Jurkat, Clone E6-1 (cell line): ENCODE measurements at regions not wholly inside any gene's neighbourhood (a gene's known extent, or its start where the extent isn't known, plus 50 kb on each side); places are given as distances from the start of the nearest gene placed in this dataset.
A peak's percentile ranks its signal among the peaks of the same experiment; 100 is the strongest.
"Not testable (repeated sequence)": the region's sequence is repeated elsewhere in the genome, so short reads cannot be mapped to it uniquely, and the experiment has no call there.

Source experiments
- DNase-seq: peaks from one replicate; pipeline ENCODE4 v3.0.0-alpha.2; 2011; ENCODE audit warnings: low read depth, low spot score
- H3K4me3 ChIP-seq: 2 replicates; pipeline ENCODE4 v1.5.1; 2011; ENCODE audit warnings: mild to moderate bottlenecking, low read length, control low read depth, moderate library complexity

DNA sequence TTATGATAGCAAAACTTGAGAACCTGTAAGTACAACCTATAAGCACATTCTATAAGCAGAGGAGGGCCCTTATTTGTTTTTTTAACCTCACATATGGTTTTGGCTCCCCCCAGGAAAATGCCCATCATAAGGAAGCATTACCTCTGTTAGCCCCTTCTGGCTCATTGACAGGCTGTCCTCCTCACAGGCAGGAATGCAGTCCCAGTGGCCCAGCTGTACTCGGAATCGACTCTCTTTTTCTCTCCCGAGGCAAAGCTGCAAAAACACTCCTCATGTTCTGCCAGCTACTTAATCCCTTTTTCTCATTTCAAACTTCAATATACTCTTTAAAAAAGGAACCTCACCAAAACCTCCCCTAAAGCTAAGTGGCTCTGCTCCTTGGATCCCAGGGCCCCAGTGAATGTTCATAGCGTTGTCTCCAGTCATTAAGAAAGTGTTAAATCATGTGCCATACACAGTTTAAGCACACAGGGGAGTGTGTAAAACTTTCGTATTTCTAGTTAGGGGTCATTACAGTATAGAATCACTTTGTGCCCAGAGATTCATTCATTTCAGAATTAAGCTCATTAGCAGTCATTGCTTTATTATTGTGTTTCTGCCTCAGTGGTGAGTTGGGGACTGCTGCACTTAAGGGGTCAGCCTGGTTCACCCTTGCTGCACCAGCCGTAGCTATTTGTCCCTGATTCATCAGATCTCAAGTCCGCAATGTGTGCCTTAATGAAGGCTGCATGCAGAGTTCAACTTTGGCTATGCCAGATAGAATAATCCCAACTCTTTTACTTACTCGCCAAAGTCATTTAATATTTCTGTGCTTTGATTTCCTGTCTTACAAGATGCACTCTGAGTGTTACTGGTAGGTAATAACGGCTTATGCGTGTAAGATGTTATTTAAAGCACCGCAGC is 57.6 kb downstream of the JRKL start:
- H3K4me3 ChIP-seq, result no peak overlapping the region
- DNase-seq, result no peak

DNA sequence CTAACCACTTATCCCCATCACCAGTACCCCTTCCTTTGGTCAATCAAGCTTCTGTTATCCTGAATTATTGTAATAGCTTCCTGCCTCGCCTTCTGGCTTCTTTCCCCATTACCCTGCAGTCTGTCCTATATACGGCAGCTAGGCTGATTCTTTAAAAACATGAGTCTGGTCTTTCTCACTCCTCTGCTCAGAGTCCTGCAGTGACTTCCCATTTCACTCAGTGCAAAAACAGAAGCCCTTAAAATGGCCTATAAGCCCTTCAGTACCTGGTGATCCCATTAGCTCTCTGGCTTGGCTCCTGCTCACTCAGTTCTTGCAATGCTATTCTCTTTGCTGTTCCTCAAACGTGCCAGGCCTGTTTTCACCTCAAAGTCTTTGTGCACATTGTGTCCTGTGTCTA is 58.4 kb downstream of the JRKL start:
- no peak for DNase-seq
- H3K4me3 ChIP-seq, result no peak overlapping the region

DNA sequence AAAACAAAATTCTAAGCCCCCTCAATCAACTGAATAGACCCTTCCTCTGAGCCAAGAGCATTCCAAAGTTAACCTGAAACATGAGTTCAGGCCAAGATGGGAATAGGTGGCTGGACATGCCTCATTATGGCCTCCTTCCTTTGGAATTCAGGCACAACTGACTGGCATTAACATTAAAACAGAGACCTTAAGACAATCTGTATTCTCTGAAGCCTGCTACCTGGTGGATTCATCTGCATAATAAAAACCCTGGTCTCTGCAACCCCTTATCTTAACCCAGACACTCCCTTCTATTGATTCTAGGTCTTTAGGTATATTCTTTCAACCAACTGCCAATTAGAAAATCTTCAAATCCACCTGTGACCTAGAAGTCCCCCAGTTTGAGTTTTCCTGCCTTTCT is 66.3 kb downstream of the JRKL start:
- DNase-seq, result no peak
- no peak overlapping the region for H3K4me3 ChIP-seq

DNA sequence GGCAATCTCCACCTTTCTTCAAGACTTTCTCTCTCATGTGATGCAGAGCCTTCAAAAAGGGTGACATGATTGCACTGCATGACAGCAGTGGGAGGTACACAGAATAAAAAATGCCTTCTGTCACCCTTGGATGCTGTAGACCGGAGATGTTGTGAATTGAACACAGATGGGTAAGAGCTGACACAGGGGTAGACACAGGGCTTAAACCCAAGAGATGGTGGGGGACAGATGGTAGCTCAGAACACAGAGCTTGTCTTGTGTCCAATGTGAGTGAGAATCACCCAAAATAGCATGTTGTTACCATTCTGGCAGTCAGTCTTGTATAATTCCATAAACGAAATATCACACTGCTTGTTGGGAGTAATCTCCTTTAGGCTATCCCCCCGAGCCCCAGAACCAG is 69.9 kb downstream of the JRKL start:
- H3K4me3 ChIP-seq, result no peak overlapping the region
- no peak for DNase-seq

DNA sequence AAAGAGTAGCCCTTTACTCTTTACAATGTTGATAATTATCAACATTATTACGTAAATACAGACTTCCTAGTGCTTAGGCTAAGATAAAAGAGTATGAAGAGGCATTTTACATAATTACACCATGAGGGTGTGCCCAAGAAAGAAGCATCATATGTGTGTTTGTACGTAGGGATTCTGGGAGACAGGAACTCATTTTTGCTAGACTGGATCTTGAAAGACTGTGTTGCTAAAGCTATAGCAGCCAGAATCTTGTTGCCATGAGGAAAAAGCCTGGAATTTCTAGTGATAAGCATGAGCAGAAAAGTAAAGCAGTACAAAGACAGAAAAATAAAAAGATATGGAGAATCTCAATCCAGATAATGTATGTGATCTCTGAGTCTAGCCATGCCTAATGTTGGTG is 72.1 kb downstream of the JRKL start:
- DNase-seq, result no peak
- H3K4me3 ChIP-seq, result no peak overlapping the region

DNA sequence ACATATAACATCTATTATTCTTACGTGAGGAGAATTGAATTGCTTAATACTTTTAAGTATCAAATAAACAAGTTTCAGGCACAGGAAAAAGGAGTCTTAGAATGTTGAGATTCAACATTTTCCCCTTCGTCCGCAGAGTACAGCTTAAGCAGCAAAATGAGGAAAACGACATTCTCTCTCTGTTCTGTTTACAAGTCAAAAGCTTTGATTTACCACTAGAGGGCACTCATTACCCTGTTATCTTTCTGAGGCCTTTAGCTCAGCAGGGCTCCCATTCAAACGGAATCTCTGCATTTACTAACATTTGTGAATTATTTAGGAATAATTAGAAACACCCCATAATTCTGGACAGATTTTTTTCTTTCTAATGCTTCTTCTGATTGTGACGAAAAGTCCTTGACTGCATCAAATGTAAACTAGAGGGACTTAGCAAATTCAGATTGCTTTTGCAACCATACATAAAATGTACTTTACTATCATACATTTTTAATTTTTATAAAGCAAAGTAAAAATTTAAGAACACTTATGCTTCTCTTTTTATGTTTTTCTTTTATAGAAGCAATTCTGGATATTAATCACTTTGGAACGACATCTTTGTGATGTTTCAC is 75.0 kb downstream of the JRKL start:
- no peak overlapping the region for H3K4me3 ChIP-seq
- peak; percentile 68 for DNase-seq

DNA sequence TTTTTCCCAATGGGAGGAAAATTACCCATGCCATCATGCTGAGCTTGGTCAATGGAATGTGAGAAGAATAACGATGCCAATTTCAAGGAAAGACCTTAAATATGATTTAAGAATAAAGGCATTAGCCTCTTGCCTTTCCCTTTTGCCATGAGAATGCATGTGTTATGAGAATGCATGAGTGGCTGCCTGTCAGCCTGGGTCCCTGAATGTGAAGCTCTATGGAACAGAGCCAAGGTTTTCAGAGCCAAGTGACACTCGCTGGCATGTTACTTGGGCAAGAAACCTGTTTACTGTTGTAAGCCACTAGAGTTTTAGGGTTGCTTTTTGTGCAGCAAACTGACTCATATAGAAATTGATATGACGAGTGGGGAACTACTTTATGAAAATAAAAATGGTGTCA is 75.7 kb downstream of the JRKL start:
- no peak for DNase-seq
- no peak overlapping the region for H3K4me3 ChIP-seq

DNA sequence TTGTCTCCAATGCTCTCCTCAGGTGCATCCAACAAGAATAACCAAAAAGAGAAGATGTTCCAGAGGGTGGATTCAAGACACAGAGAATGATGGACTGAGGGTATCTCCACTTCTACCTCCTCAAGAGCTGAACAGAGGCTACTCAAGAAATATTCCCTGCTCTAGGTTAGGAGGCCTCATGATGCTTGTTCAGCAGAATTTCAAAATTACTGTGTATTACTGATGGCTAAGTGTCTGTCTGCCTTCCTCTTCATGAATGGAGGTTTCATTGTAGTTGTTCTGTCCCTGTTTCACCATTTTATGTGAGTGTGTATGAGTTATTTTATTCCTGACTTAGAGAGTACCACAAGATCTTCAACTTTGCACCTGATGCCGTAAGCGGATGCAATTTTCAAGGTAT is 76.8 kb downstream of the JRKL start:
- DNase-seq, result no peak
- H3K4me3 ChIP-seq, result no peak overlapping the region

DNA sequence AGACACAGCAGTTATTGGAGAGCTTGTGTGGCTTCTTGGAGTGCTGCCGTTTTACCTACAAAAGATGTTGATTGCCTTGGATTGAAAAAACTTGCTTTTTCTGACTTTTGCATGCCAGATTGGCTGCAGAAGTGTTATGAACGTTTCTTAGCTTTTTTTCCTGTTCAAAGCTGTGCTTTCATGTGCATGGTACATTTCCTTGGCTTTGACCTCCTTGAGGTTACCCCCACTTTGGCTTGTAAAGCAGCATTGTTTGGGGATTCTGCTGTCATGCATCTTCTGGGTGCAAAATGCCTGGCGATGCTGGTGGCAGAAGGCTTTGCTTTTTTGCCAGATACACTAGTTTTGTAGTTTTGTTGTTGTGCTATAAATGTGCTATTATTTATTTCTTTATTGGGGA is 80.0 kb downstream of the JRKL start:
- no peak for DNase-seq
- H3K4me3 ChIP-seq, result no peak overlapping the region

DNA sequence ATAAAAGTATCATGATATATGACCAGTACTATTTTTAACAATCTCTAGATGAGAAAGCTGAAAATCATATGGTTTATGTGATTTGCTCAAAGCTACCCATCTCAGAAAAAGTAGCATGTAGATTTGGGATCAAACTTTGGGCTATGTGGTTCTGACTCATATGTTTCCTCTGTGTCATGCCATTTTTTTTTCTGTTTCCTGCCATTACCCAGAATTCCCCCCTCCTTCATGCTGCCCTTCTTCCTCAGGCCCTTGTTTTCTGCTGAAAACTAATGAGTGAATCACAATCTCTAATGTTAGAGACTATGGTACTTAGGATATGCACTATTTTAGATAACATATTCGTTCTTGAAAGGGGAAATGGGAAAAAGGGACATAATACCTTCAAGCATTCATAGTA is 80.7 kb downstream of the JRKL start:
- H3K4me3 ChIP-seq, result no peak overlapping the region
- no peak for DNase-seq

DNA sequence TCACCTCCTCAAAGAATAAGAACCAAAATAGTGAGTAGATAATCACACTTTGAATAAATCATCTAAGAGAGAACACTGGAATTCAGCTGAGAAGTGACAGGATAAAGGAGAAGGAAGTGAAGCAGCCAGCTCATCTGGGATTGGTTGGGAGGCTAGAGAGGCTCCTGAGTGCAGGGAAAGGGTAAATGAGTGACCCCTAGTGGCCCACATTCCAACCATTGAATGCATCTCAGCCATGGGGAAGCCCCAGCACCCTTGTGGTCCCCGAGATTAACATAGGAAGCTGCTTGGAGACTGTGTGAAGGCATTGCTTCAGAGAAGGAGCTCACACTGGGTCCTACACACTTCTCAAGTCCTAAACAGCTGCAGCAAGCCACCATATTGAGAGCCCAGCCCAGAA is 82.3 kb downstream of the JRKL start:
- no peak overlapping the region for H3K4me3 ChIP-seq
- DNase-seq, result no peak

DNA sequence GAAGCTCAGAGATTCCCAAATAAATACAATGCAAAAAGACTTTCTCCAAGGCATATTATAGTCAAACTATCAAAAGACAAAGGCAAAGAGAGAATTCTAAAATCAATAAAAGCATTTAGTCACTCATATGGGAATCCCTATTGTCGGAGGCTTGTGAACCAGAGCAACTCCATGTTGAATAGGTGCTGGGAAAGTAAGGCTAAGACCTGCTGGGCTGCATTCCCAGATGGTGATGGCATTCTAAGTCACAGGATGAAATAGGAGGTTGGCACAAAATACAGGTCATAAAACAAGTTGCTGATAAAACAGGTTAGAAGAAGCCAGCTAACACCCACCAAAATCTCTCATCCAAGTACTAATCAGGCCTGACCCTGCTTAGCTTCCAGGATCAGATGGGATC is 84.5 kb downstream of the JRKL start:
- H3K4me3 ChIP-seq, result no peak overlapping the region
- DNase-seq, result no peak

DNA sequence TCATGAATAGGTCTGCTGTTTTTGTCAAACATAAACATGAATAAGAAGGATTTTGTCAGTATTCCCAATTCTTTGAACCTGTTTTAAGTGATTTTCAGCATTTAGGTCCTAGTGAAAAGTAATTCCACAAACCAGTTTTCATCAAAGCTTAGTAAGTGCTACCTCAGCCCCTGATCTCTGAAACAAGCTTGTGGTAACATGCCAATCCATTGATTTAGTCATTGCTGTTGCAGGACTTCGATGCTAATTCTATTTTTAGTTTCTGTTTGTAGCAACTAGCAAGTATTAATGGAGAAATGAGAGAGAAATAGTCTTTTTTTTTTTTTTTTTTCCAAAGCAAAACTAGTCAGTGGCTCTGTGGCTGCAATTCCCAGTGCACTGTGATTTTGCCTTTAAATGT is 91.4 kb downstream of the JRKL start:
- H3K4me3 ChIP-seq, result no peak overlapping the region
- DNase-seq, result no peak

DNA sequence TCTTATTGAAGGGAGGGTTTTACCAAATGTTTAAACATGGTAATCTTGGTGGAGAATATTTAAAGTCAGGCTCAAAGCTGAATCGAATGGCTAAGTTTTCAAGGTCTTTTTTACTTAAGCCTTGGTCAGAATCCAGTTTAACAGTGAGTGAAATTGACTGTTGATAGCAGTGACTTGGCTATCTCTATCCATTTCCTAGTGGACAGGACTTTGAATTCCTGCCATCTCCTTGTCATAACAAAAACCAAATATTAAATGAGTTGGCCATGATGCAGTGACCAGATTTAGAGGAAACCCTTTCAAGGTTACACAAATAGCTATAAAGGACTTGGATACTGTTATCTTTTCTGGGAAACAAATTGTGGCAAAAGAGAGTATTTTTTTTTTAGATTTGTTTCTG is 92.0 kb downstream of the JRKL start:
- H3K4me3 ChIP-seq, result no peak overlapping the region
- no peak for DNase-seq

DNA sequence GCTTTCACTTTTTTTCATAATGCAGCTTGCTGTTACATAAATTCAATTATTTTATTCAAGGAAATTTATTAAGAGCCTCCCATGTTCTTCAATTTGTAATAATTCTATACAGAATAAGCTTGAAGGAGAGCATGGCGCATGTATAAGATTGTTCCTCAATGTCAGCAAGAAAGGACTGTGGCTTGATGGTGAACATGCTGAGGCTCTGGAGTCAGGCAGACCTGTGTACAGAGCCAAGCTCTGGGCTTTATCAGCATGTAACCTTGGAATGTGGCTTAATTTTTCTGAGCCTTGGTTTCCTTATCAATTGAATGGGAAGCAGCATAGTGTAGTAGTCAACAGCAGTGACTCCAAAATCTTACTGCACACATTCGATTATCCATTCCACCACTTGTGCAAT is 92.4 kb downstream of the JRKL start:
- no peak for DNase-seq
- no peak overlapping the region for H3K4me3 ChIP-seq

DNA sequence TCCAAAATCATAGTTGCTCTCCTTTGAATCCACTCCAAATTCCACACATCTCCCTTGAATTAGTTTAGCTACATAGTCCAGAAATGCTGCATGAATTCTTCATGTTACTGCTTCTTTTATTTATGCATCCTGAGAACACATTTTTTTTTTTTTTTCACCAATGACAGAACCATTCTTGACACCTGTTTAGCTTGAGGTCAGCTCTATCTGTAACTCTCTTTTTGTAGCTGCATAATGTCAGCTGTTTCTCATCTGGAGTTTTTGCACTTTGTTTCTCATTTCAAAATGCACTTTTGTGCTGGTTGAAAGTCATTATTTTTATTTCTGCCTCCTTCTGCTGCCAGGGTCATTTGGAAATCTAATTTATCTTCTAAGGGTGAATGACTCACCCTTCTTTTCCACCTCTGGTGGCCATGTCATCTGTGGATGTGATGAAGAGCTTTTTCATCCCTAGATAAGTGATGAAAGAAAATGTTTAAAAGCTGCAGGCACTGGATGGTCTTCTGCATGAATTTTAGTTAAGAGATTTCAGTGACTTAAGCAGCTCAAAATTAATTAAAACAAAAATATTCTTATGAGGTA is 93.7 kb downstream of the JRKL start:
- no peak for DNase-seq
- H3K4me3 ChIP-seq, result no peak overlapping the region

DNA sequence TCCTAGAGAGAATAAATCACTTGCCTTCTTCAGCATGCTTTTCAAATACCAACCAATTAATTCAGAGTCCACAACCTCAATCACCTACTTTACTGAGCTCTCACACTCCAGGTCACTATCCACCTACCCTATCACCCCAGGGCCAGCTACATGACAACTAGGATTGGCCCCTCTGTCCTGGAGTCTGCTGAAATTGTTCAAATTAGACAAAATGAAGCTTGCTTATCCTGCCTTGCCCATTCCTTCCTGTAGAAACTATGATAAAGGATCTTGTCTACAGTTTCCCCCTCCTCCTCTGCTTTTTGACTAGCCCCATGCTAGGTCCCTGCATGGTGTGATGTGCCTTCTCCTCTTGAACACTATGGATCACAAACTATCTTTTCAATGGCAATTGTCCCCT is 94.5 kb downstream of the JRKL start:
- H3K4me3 ChIP-seq, result no peak overlapping the region
- no peak for DNase-seq

DNA sequence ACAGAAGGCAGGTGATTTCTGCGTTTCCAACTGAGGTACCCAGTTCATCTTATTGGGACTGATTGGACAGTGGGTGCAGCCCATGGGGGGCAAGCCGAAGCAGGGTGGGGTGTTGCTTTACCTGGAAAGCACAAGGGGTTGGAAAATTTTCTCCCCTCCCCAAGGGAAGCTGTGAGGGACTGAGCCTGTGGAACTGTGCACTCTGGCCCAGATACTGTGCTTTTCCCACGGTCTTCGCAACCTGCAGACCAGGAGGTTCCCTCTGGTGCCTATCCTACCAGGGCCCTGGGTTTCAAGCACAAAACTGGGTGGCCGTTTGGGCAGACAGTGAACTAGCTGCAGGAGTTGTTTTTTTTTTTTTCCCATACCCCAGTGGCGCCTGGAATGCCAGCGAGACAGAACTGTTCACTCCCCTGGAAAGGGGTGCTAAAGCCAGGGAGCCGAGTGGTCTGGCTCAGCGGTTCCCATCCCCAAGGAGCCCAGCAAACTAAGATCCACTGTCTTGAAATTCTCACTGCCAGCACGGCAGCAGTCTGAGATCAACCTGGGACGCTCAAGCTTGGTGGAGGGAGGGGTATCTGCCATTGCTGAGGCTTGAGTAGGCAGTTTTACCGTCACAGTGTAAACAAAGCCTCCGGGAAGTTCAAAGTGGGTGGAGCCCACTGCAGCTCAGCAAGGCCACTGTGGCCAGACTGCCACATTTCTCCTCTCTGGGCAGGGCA is 97.2 kb downstream of the JRKL start:
- DNase-seq, result no peak
- no peak overlapping the region for H3K4me3 ChIP-seq

DNA sequence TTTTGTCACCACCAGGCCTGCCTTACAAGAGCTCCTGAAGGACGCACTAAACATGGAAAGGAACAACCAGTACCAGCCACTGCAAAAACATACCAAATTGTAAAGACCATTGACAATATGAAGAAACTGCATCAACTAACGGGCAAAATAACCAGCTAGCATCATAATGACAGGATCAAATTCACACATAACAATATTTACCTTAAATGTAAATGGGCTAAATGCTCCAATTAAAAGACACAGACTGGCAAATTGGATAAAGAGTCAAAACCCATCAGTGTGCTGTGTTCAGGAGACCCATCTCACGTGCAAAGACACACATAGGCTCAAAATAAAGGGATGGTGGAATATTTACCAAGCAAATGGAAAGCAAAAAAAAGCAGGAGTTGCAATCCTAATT is 99.1 kb downstream of the JRKL start:
- DNase-seq, H3K4me3 ChIP-seq: not testable (repeated sequence)

DNA sequence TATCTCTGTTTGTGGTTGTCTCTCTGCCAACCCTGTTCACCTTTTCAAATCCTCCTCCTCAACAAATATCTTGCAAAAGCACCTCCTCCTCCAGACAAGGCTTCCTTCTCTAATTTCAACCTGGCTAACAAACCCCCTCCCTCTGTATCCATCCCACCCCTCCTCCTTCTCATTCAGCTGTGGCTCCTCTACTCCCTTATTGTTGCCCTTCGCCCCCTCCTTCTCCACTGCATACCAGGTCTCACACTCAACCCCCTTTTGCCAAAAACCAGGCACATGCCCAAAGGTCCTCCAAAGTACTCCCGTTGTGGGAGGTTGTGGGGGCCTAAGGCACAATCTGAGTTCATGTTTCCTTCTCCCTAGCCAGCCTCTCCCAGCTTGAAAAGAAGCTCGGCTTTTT is 110.6 kb downstream of the JRKL start:
- no peak for DNase-seq
- H3K4me3 ChIP-seq, result no peak overlapping the region
